ENCODE measurements at regions not wholly inside any gene's neighbourhood (a gene's known extent, or its start where the extent isn't known, plus 50 kb on each side); places are given as distances from the start of the nearest gene placed in this dataset.

DNA sequence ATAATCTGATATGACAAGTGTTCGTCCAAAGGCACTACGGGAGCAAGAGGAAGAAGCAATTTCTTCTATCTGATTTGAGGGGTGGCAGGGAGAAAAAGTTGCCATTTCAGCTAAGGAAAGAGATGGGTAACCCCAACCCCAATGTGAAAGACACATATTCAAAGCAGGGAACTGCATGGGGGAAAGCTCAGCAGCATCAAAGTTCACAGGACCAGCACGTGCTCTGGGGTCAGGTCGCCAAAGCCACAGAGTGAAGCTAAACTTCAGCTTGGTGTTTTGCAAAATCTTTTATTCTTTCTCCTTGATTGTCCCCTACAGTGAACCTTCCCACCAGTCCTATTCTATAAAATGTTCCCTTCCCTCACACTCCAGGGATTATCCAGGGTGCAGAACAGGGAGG, 112.8 kb upstream of the PPP2R2D start:
- Histone ChIP-seq H3K4me3 (ENCODE audit: low read depth, low read length) (no peak overlapping the region), H3K27me3 (ENCODE audit: control insufficient read depth, insufficient read depth, low read length) (no peaks in the 10 kb centered on the region), H3K36me3 (ENCODE audit: control insufficient read depth, insufficient read depth, low read length) (no peaks in the 10 kb centered on the region)
- DNase-seq (ENCODE audit: low read depth), result no peak
- ChIA-PET POLR2A (no interaction called here), CTCF (no interaction called here)
- TF ChIP-seq, protein P1, sequence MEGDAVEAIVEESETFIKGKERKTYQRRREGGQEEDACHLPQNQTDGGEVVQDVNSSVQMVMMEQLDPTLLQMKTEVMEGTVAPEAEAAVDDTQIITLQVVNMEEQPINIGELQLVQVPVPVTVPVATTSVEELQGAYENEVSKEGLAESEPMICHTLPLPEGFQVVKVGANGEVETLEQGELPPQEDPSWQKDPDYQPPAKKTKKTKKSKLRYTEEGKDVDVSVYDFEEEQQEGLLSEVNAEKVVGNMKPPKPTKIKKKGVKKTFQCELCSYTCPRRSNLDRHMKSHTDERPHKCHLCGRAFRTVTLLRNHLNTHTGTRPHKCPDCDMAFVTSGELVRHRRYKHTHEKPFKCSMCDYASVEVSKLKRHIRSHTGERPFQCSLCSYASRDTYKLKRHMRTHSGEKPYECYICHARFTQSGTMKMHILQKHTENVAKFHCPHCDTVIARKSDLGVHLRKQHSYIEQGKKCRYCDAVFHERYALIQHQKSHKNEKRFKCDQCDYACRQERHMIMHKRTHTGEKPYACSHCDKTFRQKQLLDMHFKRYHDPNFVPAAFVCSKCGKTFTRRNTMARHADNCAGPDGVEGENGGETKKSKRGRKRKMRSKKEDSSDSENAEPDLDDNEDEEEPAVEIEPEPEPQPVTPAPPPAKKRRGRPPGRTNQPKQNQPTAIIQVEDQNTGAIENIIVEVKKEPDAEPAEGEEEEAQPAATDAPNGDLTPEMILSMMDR (IDR thresholded peaks at IDR 0.05; ENCODE audit: insufficient read depth, low read depth, low read length), result no peak

GRCh38 chr10:131788386-131788785, 112.4 kb upstream of the PPP2R2D start:
- no peak overlapping the region for H3K4me3 ChIP-seq (ENCODE audit: low read depth, low read length)
- TF ChIP-seq, protein P1 (IDR thresholded peaks at IDR 0.05; ENCODE audit: insufficient read depth, low read depth, low read length), result no peak
- H3K27me3 ChIP-seq (ENCODE audit: control insufficient read depth, insufficient read depth, low read length), result no peaks in the 10 kb centered on the region
- no peak for DNase-seq (ENCODE audit: low read depth)
- CTCF ChIA-PET, result no interaction called here
- H3K36me3 ChIP-seq (ENCODE audit: control insufficient read depth, insufficient read depth, low read length), result no peaks in the 10 kb centered on the region
- POLR2A ChIA-PET, result no interaction called here

GRCh38 chr10:131789516-131789915, 111.3 kb upstream of the PPP2R2D start:
- TF ChIP-seq, protein P1 (IDR thresholded peaks at IDR 0.05; ENCODE audit: insufficient read depth, low read depth, low read length), result no peak
- Histone ChIP-seq H3K4me3 (ENCODE audit: low read depth, low read length) (no peak overlapping the region), H3K36me3 (ENCODE audit: control insufficient read depth, insufficient read depth, low read length) (no peaks in the 10 kb centered on the region), H3K27me3 (ENCODE audit: control insufficient read depth, insufficient read depth, low read length) (no peaks in the 10 kb centered on the region)
- CTCF ChIA-PET, result no interaction called here
- POLR2A ChIA-PET, result no interaction called here
- DNase-seq (ENCODE audit: low read depth), result no peak

DNA sequence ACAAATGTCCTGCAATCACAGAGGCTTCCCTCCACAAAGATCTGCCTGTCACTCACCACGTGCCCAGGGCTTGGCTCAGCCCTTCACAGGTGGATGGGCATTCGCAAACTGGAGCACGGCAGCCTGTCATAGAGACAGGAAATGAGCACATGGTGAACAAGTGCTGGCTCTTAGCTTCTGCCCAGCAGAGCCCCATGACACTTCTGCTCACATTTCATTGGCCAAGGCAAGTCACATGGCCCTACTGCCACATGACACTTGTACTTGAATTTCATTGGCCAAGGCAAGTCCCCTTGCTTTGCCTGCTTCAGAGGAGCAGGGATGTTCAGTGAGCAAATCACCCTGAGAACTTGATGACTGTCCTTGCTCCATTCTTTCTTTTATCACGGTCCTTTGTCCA, 110.8 kb upstream of the PPP2R2D start:
- Histone ChIP-seq H3K36me3 (ENCODE audit: control insufficient read depth, insufficient read depth, low read length) (no peaks in the 10 kb centered on the region), H3K4me3 (ENCODE audit: low read depth, low read length) (no peak overlapping the region), H3K27me3 (ENCODE audit: control insufficient read depth, insufficient read depth, low read length) (no peaks in the 10 kb centered on the region)
- CTCF ChIA-PET, result no interaction called here
- DNase-seq (ENCODE audit: low read depth), result no peak
- POLR2A ChIA-PET, result no interaction called here
- TF ChIP-seq, protein P1 (IDR thresholded peaks at IDR 0.05; ENCODE audit: insufficient read depth, low read depth, low read length), result no peak

GRCh38 chr10:131792011-131792651, 108.7 kb upstream of the PPP2R2D start:
- TF ChIP-seq, protein P1 (IDR thresholded peaks at IDR 0.05; ENCODE audit: insufficient read depth, low read depth, low read length), result no peak
- Histone ChIP-seq H3K36me3 (ENCODE audit: control insufficient read depth, insufficient read depth, low read length) (no peaks in the 10 kb centered on the region), H3K4me3 (ENCODE audit: low read depth, low read length) (no peak overlapping the region), H3K27me3 (ENCODE audit: control insufficient read depth, insufficient read depth, low read length) (no peaks in the 10 kb centered on the region)
- POLR2A ChIA-PET, result no interaction called here
- CTCF ChIA-PET, result no interaction called here
- DNase-seq (ENCODE audit: low read depth), result no peak
